Suprapubic skin (tissue), 3 donors: ENCODE measurements at regions not wholly inside any gene's neighbourhood (a gene's known extent, or its start where the extent isn't known, plus 50 kb on each side); places are given as distances from the start of the nearest gene placed in this dataset.

Experiments
- POLR2AphosphoS5 ChIP-seq, 3 donors: sonication (generic); formaldehyde crosslinking; IDR thresholded peaks; one replicate each; pipeline ENCODE4 v1.6.1; 2017; ENCODE audit warnings: antibody characterized with exemption in 3 of 3
- TF ChIP-seq, protein P1 (sequence below), 2 donors: fragments of 200-600 bp in 1 of 2; fragments of 450-650 bp in 1 of 2; sonication (generic) in 1 of 2; IDR thresholded peaks; one replicate each; pipeline ENCODE4 v1.5.1; 2016 to 2019; ENCODE audit warnings: antibody characterized with exemption in 2 of 2, mild to moderate bottlenecking in 1 of 2, moderate library complexity in 1 of 2

DNA sequence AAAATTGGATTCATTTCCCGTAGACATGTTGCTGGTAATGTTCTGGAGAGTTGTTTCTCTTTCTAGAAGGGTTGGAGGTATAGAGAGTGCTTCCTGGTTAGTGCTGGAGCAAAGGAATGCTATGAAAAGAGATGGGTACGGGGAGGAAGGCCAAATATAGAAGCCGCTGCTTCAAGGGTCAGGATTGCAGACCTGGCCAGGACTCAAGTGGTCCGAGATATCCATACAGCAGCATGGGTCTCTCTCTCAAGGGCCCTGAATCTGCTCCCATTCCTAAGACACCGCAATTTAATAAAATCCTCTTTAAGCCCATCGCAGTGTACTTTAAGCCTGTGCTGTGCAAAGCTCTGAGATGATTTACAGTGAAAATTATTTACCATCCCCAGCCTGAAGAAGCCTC, 287.0 kb downstream of the FAM43A start:
- TF ChIP-seq, protein P1, sequence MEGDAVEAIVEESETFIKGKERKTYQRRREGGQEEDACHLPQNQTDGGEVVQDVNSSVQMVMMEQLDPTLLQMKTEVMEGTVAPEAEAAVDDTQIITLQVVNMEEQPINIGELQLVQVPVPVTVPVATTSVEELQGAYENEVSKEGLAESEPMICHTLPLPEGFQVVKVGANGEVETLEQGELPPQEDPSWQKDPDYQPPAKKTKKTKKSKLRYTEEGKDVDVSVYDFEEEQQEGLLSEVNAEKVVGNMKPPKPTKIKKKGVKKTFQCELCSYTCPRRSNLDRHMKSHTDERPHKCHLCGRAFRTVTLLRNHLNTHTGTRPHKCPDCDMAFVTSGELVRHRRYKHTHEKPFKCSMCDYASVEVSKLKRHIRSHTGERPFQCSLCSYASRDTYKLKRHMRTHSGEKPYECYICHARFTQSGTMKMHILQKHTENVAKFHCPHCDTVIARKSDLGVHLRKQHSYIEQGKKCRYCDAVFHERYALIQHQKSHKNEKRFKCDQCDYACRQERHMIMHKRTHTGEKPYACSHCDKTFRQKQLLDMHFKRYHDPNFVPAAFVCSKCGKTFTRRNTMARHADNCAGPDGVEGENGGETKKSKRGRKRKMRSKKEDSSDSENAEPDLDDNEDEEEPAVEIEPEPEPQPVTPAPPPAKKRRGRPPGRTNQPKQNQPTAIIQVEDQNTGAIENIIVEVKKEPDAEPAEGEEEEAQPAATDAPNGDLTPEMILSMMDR (IDR thresholded peaks at IDR 0.05), result no peak
- no peak for TF ChIP-seq POLR2AphosphoS5 (IDR thresholded peaks at IDR 0.05)
